ENCODE measurements at regions not wholly inside any gene's neighbourhood (a gene's known extent, or its start where the extent isn't known, plus 50 kb on each side); places are given as distances from the start of the nearest gene placed in this dataset.

DNA sequence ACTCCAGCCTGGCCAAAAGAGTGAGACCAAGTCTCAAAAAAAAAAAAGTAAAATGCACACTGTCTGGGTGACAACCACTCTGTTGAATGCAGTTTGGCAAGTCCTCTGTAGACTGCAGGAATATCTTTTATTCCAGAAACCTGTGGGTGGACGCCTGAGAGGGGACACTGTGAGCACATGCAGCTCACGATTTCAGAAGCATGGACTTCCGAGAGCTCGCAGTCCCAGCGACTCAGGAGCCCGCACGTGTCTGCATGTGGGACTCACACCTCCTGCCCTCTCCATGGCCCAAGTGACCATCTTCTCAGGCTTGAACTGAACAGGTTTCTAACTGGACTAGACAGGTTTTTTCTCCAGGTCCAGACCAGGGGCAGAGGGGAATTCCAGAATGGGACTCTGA is 388.6 kb upstream of the IRX2 start:
- Mint-ChIP-seq H3K27me3 (ENCODE audit: low read depth) (peaks cover 18% of the 10 kb centered on the region), H3K27ac (ENCODE audit: unreplicated experiment) (no peak overlapping the region), H3K9me3 (no peaks in the 10 kb centered on the region), H3K4me3 (no peak overlapping the region), H3K36me3 (ENCODE audit: low read depth) (no peaks in the 10 kb centered on the region), H3K4me1 (peaks cover 12% of the 10 kb centered on the region)
- TF ChIP-seq, protein P1, sequence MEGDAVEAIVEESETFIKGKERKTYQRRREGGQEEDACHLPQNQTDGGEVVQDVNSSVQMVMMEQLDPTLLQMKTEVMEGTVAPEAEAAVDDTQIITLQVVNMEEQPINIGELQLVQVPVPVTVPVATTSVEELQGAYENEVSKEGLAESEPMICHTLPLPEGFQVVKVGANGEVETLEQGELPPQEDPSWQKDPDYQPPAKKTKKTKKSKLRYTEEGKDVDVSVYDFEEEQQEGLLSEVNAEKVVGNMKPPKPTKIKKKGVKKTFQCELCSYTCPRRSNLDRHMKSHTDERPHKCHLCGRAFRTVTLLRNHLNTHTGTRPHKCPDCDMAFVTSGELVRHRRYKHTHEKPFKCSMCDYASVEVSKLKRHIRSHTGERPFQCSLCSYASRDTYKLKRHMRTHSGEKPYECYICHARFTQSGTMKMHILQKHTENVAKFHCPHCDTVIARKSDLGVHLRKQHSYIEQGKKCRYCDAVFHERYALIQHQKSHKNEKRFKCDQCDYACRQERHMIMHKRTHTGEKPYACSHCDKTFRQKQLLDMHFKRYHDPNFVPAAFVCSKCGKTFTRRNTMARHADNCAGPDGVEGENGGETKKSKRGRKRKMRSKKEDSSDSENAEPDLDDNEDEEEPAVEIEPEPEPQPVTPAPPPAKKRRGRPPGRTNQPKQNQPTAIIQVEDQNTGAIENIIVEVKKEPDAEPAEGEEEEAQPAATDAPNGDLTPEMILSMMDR (conservative IDR thresholded peaks at IDR 0.05): no peak
- DNase-seq (ENCODE audit: low read depth, low spot score): no peak

DNA sequence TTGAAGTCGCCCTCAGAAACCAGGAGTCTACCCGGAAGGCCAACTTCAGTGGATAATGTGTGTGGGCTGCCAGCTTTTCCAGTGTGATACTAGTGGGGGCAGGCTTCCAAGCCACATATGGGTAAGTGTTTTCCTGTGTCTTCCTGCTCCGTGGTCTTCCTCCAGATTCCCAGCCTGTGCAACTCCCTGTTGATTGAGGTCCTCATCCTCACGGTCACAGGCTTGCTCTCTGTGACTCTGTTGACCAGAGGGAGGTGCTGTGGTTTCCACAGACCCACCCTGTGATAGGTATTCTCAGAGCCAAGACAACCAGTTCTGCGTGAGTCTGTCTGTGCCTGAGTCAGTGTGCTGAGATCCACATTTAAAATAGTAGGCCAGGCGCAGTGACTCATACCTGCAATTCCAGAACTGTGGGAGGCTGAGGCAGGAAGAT is 388.0 kb upstream of the IRX2 start:
- TF ChIP-seq, protein P1 (conservative IDR thresholded peaks at IDR 0.05): no peak
- no peaks in the 10 kb centered on the region for H3K9me3 Mint-ChIP-seq
- H3K27me3 Mint-ChIP-seq (ENCODE audit: low read depth): peaks cover 21% of the 10 kb centered on the region
- no peak for DNase-seq (ENCODE audit: low read depth, low spot score)
- no peaks in the 10 kb centered on the region for H3K36me3 Mint-ChIP-seq (ENCODE audit: low read depth)
- no peak overlapping the region for H3K4me3 Mint-ChIP-seq
- peaks cover 12% of the 10 kb centered on the region for H3K4me1 Mint-ChIP-seq
- no peak overlapping the region for H3K27ac Mint-ChIP-seq (ENCODE audit: unreplicated experiment)

DNA sequence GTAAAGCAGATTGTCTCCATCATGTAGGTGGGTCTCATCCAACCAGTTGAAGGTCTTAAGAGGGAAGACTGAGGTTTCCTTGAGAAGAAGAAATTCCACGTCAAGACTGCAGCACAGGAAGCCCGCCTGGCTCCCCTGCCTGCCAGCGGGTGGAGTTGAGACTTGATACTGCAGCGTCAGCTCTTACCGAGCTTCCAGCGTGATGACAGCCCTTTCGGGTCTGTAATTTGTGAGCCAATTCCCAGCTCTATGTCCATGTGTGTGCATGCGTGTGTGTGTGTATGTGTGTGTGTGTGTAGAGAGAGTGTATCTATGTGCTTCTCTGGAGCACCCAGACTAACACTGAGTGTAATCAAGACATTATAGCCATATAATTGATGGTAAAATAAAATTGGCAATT is 379.7 kb upstream of the IRX2 start:
- Mint-ChIP-seq H3K9me3 (no peaks in the 10 kb centered on the region), H3K27ac (ENCODE audit: unreplicated experiment) (no peak overlapping the region), H3K4me1 (peaks cover 4% of the 10 kb centered on the region), H3K4me3 (no peak overlapping the region), H3K36me3 (ENCODE audit: low read depth) (no peaks in the 10 kb centered on the region), H3K27me3 (ENCODE audit: low read depth) (peaks cover 7% of the 10 kb centered on the region)
- TF ChIP-seq, protein P1 (conservative IDR thresholded peaks at IDR 0.05): no peak
- no peak for DNase-seq (ENCODE audit: low read depth, low spot score)

DNA sequence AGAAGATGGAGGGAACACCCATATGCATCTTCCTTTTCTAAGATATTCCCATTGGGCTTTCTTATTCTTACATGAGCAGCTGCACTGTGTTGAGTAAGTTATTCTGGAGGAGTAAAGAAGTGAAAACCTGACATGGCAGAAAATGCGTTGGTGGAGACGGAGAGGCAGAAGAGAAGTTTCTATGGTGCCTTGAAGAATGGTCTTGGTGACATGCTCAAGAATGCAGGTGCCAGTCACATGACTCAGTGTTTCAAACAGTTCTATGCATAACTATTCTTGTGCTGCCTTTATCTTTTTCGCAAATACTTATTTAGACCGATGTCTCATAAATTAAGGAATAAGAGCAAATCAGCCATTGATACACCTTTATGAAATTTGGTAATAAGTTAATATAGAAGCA is 377.8 kb upstream of the IRX2 start:
- no peak overlapping the region for H3K27ac Mint-ChIP-seq (ENCODE audit: unreplicated experiment)
- peaks cover 13% of the 10 kb centered on the region for H3K4me1 Mint-ChIP-seq
- H3K9me3 Mint-ChIP-seq: no peaks in the 10 kb centered on the region
- TF ChIP-seq, protein P1 (conservative IDR thresholded peaks at IDR 0.05): no peak
- H3K36me3 Mint-ChIP-seq (ENCODE audit: low read depth): no peaks in the 10 kb centered on the region
- H3K4me3 Mint-ChIP-seq: no peak overlapping the region
- peaks cover 1% of the 10 kb centered on the region for H3K27me3 Mint-ChIP-seq (ENCODE audit: low read depth)
- DNase-seq (ENCODE audit: low read depth, low spot score): no peak

DNA sequence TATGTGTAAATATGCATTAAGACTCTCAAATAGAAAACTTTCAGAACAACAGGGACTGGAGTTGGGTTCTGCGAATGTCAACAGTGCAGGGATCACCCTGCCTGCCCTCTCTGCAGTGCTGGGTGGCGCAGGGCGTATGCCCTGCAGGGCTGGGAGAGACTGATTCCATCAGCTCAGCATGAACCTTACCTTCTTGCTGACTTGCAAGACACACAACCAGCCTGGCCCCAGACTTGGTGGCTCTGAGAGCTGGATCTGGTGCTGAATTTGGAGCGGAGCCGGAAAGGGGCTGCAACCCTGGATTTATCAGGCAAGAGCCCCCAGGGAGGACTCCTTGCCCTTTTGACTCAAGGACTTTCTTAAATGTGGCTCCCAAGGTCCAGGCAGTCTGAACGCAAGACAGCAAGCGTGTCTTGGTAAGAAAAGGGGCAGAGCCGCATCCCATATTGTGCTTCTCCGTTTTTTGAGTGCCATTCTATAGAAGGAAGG is 376.0 kb upstream of the IRX2 start:
- DNase-seq (ENCODE audit: low read depth, low spot score): no peak
- H3K27ac Mint-ChIP-seq (ENCODE audit: unreplicated experiment): no peak overlapping the region
- TF ChIP-seq, protein P1 (conservative IDR thresholded peaks at IDR 0.05): no peak
- H3K27me3 Mint-ChIP-seq (ENCODE audit: low read depth): no peaks in the 10 kb centered on the region
- no peaks in the 10 kb centered on the region for H3K9me3 Mint-ChIP-seq
- H3K4me3 Mint-ChIP-seq: no peak overlapping the region
- peaks cover 23% of the 10 kb centered on the region for H3K4me1 Mint-ChIP-seq
- no peaks in the 10 kb centered on the region for H3K36me3 Mint-ChIP-seq (ENCODE audit: low read depth)

DNA sequence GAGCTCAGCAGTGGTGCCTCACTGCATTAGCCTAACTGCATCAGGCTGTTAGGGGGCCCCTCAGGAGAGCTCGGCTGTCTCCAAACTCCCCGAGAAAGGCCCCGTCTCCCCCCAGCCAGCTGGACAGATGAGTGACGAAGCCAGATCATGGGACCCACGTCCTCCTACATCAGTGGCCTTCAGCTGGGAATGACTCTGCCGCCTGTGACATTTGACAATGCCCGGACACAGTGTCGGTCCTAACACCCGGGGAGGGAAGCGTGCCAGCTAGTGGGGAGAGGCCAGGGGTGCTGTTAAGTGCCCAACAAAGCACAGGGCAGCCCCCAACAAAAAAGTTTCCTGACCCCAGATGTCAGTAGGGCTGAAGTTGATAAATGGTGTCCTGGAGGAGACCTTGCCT is 375.2 kb upstream of the IRX2 start:
- no peaks in the 10 kb centered on the region for H3K36me3 Mint-ChIP-seq (ENCODE audit: low read depth)
- TF ChIP-seq, protein P1 (conservative IDR thresholded peaks at IDR 0.05): no peak
- no peak overlapping the region for H3K27ac Mint-ChIP-seq (ENCODE audit: unreplicated experiment)
- no peak overlapping the region for H3K4me3 Mint-ChIP-seq
- peaks cover 31% of the 10 kb centered on the region for H3K4me1 Mint-ChIP-seq
- no peaks in the 10 kb centered on the region for H3K27me3 Mint-ChIP-seq (ENCODE audit: low read depth)
- no peak for DNase-seq (ENCODE audit: low read depth, low spot score)
- no peaks in the 10 kb centered on the region for H3K9me3 Mint-ChIP-seq
